GM19043 (cell line): ENCODE measurements at regions not wholly inside any gene's neighbourhood (a gene's known extent, or its start where the extent isn't known, plus 50 kb on each side); places are given as distances from the start of the nearest gene placed in this dataset.
"Not testable (repeated sequence)": the region's sequence is repeated elsewhere in the genome, so short reads cannot be mapped to it uniquely, and the experiment has no call there.

Experiments used
- ATAC-seq: cut with Tn5 transposase; IDR thresholded peaks from one replicate; pipeline ENCODE4 v1.9.1; 2021; ENCODE audit warnings: low read depth; ENCODE audit not compliant: unreplicated experiment

DNA sequence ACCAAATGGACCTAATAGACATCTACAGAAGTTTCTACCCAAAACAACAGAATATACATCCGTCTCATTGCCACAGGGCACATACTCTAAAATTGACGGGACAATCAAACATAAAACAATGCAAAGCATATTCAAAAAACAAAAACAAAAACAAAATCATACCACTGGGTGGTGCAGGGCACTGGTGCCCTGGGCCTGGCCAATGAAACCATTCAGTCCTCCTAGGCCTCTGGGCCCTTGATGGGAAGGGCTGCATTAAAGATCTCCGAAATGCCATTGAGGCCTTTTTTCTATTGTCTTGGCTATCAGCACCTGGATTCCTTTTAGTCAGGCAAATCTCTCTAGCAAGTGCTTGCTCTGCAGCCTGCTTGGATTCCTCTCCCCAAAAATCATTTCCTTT is 213.9 kb upstream of the ZCCHC13 start:
- ATAC-seq: no peak

DNA sequence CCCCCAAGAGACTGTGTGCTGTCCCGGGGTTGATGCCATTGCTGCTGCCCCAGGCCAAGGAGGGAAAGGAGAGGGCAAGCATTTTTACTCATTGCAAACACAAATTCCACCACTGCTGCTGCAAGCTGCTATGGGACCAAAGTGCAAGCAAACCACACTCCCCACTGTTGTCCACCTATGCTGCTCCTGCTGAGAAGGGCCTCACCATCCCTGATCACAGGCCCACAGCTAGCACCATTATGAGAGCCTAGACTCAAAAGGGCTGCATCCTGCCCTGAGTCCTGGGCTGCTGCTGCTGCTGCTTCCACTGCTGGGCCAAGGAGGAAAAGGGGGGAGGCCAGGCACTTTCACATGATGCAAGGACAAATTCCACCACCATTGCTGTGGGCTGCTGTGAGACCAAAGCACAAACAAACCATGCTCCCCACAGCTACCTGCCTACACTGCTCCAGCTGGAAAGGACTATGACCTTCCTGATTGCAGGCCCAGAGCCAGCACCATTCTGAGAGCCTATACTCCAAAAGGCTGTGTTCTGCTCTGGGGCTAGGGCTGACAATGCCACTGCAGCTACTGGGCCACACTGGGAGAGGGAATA is 218.2 kb upstream of the ZCCHC13 start:
- no peak for ATAC-seq

DNA sequence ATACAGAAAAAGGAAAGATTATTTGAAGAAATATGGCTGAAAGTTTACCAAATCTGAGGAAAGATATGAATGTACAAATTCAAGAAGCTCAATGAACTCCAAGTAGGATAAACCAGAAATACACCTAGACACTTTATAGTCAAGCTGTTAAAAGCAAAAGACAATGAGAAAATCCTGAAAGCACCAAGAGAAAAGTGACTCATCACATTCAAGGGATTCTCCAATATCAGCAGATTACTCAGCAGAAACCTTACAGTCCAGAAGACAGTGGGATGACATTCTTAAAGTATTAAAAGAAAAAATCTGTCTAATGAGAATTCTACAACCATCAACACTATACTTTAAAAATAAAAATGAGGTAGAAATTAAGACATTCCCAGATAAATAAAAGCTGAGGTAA is 223.8 kb upstream of the ZCCHC13 start:
- no peak for ATAC-seq

DNA sequence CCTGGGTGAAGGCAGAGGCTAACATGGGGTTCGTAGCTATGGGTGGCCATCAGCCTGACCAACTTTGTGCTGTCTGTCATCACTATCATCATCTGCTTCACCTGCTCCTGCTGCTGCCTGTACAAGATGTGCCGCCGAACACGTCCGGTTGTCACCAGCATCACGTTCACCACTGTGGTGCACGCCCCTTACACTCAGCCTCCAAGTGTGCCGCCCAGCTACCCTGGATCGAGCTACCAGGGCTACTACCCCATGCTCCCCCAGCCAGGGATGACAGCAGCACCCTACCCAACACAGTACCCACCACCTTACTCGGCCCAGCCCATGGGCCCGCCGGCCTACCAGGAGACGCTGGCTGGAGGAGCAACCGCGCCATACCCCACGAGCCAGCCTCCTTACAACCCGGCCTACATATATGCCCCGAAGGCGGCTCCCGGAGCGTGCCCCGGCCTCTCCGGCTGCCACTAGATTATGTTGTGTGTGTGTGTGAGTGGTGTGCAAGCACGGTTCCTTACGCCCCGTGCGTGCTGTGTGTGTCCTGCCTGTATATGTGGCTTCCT is 213.4 kb upstream of the XIST start:
- no peak for ATAC-seq

DNA sequence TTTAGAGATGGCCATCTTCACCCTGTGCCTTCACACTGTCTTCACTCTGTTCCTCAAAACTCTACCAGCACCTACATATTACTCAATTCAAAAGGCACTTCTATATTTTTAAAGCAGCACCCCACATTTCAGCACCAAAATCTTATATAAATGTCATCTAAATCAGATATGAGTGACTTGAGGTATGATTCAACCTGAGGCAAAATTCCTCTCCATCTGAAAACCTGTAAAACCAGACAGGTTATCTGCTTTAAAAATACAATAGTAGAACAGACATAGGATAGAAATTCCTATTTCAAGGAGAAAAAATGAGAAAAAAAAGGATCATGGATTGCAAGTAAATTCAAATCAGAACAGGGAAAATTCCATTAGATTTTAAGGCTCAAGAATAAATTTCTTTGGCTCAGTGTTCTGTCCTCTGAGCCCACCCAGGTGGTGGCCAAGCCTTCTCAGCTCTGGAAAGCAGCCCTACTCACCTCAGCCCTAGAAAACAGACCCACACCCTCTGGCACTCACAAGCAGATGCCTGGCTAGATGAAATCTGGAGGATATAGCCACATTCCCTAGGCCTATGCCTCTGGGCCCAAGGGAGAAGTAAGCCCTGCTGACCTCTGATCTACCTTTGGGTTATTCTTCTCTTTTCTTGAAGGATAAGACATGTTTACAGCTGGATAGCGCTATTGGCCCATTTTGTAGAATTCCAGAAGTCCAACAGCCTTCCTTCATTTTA is 211.1 kb upstream of the XIST start:
- ATAC-seq: no peak

DNA sequence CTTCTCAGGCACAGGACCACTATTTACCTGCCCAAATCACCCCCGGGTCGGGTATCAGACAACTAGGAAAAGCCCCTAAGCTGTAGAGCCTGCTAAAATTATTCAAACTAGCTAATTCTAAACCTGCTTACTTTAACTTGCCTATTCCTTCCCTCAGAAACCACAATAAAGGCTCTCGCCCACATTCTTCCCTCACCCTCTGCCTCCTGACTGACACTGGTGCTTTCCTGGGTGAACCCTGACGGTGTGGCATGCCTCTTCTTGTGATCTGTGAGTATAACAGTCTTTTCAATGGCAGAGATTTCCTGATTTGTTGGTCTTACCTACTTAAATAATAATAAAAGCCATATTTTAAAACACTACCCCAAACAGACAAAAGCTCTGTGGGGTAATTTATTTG is 209.4 kb upstream of the XIST start:
- ATAC-seq: no peak

DNA sequence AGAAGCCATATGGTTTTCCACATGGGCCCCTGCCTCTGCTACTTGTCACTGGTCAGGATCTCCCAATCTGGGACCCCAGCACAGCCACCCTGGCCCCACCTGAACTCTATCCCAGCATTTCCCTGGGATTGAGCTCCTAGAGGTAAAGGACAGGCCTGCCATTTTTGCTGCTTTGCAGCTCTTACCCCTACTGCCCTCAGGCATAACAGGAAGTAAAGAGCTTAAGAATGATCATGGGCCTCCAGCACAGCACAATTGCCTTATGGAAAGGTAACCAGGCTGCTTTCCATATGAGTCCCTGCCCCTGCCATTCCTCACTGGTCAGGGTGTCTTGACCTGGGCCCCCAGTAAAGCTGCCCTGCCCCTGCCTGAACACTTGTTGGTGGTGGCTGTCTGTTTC is 196.6 kb upstream of the XIST start:
- no peak for ATAC-seq

DNA sequence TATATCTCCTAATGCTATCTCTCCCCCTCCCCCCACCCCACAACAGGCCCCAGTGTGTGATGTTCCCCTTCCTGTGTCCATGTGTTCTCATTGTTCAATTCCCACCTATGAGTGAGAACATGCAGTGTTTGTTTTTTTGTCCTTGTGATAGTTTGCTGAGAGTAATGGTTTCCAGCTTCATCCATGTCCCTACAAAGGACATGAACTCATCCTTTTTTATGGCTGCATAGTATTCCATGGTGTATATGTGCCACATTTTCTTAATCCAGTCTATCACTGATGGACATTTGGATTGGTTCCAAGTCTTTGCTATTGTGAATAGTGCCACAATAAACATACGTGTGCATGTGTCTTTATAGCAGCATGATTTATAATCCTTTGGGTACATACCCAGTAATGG is 181.6 kb upstream of the XIST start:
- not testable (repeated sequence) for ATAC-seq

DNA sequence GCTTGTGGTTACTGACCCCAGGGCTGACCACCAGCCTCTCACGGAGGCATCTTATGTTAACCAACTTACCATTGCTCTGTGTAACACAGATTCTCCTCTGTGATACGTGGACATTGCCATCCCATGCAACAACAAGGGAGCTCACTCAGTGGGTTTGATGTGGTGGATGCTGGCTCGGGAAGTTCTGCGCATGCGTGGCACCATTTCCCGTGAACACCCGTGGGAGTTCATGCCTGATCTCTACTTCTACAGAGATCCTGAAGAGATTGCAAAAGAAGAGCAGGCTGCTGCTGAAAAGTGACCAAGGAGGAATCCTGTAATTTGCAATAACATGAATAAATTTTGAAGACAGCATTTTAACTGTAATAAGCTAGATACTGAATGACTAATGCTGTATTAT is 179.0 kb upstream of the XIST start:
- not testable (repeated sequence) for ATAC-seq

DNA sequence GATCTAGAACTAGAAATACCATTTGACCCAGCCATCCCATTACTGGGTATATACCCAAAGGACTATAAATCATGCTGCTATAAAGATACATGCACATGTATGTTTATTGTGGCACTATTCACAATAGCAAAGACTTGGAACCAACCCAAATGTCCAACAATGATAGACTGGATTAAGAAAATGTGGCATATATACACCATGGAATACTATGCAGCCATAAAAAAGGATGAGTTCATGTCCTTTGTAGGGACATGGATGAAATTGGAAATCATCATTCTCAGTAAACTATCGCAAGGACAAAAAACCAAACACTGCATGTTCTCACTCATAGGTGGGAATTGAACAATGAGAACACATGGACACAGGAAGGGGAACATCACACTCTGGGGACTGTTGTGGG is 178.3 kb upstream of the XIST start:
- ATAC-seq: not testable (repeated sequence)

DNA sequence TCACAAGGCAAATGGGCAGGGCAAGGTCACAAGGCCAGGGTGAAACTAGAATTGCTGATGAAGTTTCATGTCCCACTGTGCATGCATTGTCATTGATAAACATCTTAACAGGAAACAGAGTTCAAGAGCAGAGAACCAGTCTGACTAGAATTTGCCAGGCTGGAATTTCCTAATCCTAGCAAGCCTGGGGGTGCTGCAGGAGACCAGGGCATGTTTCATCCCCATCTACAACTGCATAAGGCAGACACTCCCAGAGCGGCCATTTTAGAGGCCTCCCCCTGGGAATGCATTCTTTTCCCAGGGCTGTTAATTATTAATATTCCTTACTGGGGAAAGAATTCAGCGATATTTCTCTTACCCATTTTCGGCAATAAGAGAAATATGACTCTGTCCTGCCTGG is 172.6 kb upstream of the XIST start:
- not testable (repeated sequence) for ATAC-seq

DNA sequence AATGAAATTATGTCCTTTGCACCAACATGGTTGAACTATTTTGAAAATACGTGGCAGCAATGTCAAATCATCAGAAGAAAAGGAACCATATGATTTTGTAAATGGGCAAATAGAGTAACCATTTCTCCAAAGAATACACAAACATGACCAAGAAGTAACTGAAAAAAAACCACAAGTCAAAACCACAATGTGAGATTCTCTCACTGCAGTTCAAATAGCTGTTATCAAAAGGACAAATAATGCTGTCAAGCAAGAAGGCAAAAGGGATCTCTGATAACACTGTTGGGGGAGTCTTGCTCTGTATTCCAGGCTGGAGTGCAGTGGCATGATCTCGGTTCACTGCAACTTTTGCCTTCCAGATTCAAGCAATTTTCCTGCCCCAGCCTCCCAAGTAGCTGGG is 170.7 kb upstream of the XIST start:
- no peak for ATAC-seq

DNA sequence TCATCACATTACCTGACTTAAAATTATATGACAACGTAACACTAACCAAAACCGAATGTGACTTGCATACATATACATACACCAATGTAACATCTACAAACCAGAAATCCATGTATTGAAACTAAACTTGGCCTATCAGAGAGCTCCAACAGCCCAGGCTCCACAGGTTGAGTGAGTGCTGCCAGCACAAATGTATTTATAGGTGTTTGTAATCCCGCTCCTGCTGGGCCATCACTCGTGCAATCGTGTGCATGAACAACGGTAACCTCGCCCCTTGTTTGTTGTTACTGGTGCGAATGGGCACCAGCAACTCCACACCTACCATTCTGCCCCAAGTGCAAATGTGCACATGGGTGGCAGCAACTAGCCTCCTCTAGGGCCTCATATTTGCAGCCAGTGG is 165.7 kb upstream of the XIST start:
- no peak for ATAC-seq

DNA sequence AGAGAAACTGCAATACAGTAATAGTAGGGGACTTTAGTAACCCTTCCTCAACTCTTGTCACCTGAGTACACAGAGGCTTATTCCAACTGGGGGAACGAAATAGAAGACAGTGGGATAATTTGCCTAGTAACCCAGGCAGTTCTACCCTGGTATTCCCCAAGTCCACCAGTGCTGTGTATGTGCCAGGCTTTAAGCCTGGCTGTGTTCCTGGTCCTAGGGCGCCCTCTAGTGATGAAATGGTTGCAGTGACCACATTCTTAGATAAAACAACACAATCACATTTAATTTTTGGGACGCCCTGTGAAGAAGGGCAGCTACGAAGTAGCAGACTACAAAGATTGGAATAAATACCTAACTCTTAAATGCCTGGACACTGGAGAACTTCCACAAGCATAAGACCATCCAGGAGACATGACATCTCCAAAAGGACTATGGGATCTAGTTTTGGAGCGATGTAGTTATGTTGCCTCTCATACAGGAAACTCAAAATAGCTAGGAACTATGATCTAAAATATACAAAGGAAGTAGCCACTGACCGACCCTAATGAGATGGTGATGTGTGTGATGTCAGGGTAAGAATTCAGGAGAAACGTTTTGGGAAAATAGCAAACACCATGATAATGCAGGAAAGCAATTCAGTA is 163.0 kb upstream of the XIST start:
- peak; percentile 79 for ATAC-seq

DNA sequence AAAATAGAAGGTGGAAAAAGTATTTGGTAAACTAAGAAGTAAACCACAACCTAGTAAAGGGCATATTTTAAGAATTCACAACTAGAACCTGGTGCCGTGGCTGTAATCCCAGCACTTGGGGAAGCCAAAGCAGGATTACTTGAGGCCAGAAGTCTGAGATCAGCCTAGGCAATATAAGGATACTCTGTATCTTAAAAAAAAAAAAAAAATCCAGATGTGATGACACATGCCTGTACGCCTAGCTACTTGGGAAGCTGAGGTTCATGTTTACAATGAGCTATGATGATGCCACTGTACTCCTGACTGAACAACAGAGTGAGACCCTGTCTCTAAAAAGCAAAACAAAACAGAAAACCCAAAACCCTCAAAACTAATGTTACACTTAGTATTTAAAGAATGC is 156.5 kb upstream of the XIST start:
- no peak for ATAC-seq

DNA sequence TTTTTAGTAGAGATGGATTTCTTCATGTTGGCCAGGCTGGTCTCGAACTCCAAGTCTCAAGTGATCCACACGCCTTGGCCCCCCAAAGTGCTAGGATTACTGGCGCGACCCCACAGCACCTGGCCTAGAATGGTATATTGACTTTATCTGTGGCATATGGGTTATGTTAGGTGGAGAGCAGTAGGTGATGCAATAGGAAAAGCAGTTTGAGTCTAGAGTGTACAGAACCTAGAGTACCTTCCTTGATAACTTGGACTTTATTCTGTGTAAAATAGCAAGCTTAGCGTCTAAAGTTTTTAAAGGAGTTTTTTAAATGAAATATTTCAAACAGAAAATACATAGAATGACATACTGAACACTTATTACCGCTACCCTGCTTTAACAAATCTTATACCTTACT is 139.5 kb upstream of the XIST start:
- ATAC-seq: no peak

DNA sequence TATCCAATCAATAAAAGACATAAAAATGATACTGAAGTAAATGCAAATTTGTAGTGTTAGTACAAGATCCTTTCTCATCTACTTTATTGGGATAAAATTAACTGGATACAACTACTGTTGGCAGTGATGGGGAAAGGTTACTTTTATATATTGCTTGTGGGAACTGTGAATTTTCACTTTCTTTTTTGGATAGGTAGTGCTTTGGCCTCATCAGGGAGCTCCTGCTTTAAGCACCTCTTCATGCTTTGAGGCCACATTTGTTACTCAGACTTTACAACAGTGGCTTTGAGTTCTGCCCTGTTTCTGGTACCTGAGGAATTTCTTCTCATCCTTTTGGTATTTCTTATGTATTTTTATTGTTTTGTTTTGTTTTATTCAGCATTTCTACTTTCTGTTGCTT is 134.7 kb upstream of the XIST start:
- ATAC-seq: no peak

DNA sequence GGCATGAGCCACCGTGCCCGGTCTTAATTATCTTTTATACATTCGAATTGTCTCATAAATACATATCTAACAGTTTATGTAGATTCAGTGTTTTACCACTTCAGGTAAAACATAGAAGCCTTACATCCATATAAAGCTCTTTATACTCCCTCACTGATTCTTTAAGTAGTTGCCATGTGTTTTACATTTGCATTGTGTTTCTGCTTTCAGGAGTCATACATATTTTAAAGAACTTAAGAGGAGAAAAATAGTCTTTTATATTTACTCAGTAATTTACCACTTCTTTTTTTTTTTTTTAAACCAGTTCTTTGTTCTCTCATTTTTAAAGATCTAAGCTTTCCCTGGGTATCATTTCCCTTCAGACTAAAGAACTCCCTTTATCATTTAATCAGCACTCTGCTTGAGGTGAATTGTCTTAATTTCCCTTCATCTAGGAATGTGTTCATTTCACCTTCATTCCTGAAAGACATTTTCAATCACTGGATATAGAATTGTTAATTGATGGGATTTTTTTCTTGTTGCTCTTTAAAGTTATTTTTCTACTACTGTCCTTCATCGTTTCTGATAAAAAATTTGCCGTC is 127.1 kb upstream of the XIST start:
- no peak for ATAC-seq

DNA sequence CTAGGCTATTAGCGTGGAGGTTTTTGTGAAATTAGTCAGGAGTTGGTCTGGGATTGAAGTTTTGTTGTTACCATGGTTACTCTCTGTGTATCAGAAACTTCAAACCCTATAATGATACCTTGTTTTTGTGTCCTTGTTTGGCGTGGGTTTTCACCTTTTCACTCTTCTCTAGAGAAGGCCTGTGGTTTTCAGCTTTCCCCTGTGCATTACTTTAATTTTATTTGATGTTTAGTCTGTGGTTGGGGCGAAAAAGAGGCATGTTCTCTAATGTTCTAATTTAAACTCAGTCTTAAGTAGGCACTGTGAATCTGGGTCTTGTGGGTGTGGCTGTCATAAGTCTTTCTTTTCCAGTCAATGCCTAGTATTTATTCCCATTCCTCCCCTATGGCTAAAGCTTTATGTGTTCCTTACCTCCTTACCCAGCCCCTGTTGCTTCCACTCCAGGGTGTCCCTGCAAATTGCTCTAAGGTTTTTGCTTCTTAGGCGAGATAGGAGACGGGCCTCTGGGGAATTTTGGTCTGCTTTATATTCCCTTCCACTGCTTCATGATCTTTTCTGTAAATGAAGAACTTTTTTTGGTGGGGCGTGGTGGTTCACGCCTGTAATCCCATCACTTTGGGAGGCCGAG is 125.1 kb upstream of the XIST start:
- peak; percentile 84 for ATAC-seq

DNA sequence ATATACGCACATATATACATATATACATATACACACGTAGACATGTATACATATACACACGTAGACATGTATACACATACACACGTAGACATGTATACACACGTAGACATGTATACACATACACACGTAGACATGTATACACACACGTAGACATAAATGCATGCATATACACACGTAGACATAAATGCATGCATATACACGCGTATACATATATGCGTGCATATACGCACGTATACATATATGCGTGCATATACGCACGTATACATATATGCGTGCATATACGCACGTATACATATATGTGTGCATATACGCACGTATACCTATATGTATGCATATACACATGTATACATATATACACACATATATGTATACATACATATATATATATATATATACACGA is 114.9 kb upstream of the XIST start:
- not testable (repeated sequence) for ATAC-seq

DNA sequence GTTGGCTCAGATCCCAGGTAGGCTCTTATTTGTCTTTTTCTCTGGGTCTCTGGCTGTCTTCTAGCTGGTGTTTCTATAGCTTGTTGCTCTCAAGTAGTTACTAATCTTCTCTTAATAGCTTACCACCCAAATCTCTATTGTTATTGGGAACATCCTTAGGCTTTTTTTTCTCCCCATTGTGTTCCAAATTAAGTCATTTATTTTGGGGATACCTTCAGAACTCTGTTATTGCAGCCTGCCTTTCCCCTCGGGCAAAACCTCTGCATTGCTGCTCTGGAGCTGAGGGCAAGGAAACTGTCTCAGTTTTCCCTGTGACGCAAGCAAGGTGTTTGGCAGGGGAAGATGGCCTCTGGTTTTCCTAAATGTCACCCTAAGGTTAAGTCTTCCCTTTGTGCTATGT is 113.3 kb upstream of the XIST start:
- no peak for ATAC-seq
